Esophagus squamous epithelium (tissue), 5 donors: ENCODE measurements at regions not wholly inside any gene's neighbourhood (a gene's known extent, or its start where the extent isn't known, plus 50 kb on each side); places are given as distances from the start of the nearest gene placed in this dataset.
A peak's percentile ranks its signal among the peaks of the same experiment; 100 is the strongest.

Experiments used
- DNase-seq: peaks from one replicate; lab custom pipeline; 2025; lab: John Stamatoyannopoulos, UW
- H3K27ac ChIP-seq, 4 donors: fragments of 200-600 bp; sonication (generic); one replicate each; pipeline ENCODE4 v1.5.1; 2016 to 2019; ENCODE audit warnings: mild to moderate bottlenecking in 1 of 4
- H3K27me3 ChIP-seq, 4 donors: fragments of 200-600 bp; sonication (generic); 1 replicate in 3 of 4; 2 replicates in 1 of 4; pipeline versions ENCODE4 v1.5.1 to v1.6.0; 2017 to 2021; ENCODE audit warnings: antibody characterized with exemption in 1 of 4
- H3K36me3 ChIP-seq, 3 donors: fragments of 200-600 bp; sonication (generic); one replicate each; pipeline ENCODE4 v1.5.1; 2016 to 2019
- H3K4me1 ChIP-seq, 3 donors: fragments of 200-600 bp; sonication (generic); one replicate each; pipeline ENCODE4 v1.5.1; 2017 to 2019
- H3K4me3 ChIP-seq, 4 donors: fragments of 200-600 bp; sonication (generic); 1 replicate in 3 of 4; 2 replicates in 1 of 4; pipeline ENCODE4 v1.5.1; 2016 to 2019; ENCODE audit warnings: mild to moderate bottlenecking in 2 of 4, moderate library complexity in 1 of 4
- H3K9me3 ChIP-seq, 3 donors: fragments of 200-600 bp; sonication (generic); one replicate each; pipeline ENCODE4 v1.5.1; 2016 to 2019
- POLR2A ChIP-seq, 4 donors: fragments of 450-650 bp; IDR thresholded peaks; one replicate each; pipeline ENCODE4 v1.6.1; 2017; ENCODE audit warnings: antibody characterized with exemption in 4 of 4, mild to moderate bottlenecking in 4 of 4, moderate library complexity in 3 of 4
- WGBS, 2 donors: methylation state at CpG; one replicate each; pipeline ENCODE4 v1.1.5; 2018; 5-methylcytosine and 5-hydroxymethylcytosine counted together
- intact Hi-C: fragments of 100-400 bp; cut with DNase I; formaldehyde crosslinking; loops from one replicate; pipeline ENCODE4 v1.15.0; 2022
- TF ChIP-seq, protein P1 (sequence below), 6 experiments: fragments of 450-650 bp in 4 of 6; fragments of 200-600 bp in 2 of 6; sonication (generic) in 2 of 6; IDR thresholded peaks; one replicate each; pipeline ENCODE4 v1.5.1; 2016 to 2019; ENCODE audit warnings: antibody characterized with exemption in 6 of 6, mild to moderate bottlenecking in 4 of 6, moderate library complexity in 4 of 6
- donor health status: DM: yes; HTN: yes; CAD: no.

DNA sequence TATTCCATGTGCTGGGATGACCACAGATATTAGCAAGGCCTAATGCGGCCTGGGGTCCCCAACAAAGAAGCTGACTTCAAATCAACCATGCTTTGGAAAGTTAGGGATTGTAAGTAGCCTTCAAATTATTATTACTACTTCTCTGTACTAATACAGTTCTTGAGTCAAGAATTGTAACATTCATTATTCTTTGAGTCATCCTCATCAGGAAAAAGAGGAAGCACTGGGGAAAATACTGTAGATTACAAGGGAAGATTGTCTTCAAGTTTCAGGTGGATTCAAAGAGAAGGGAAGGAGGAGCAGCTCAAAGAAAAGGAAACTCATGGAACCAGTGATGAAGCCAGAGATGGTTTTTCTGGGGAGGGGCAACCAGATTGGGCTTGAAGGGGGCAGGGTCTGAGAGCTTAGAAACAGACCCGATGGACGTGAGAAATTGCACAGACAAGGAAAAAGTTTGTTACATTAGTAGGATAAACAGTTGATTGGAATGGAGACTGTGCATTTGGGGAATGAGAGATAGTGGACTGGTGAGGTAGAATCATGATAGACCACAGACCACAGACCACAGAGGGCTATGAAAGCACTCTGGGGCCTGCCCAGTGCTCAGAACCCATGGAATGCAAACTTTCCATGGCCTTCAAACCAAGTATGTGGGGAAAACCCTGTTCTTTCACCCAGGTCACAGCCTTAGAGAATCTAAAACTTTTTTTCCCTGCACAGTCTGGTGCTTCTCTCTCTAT lies 209.9 kb downstream of the ZNF365 start:
- peak overlapping the region in 2 of 4 donors; percentile 10 to 27 for H3K27ac ChIP-seq
- no peaks in the 10 kb centered on the region for H3K27me3 ChIP-seq
- no peaks in the 10 kb centered on the region for H3K36me3 ChIP-seq
- no peak for TF ChIP-seq POLR2A (IDR thresholded peaks at IDR 0.05)
- TF ChIP-seq, protein P1, sequence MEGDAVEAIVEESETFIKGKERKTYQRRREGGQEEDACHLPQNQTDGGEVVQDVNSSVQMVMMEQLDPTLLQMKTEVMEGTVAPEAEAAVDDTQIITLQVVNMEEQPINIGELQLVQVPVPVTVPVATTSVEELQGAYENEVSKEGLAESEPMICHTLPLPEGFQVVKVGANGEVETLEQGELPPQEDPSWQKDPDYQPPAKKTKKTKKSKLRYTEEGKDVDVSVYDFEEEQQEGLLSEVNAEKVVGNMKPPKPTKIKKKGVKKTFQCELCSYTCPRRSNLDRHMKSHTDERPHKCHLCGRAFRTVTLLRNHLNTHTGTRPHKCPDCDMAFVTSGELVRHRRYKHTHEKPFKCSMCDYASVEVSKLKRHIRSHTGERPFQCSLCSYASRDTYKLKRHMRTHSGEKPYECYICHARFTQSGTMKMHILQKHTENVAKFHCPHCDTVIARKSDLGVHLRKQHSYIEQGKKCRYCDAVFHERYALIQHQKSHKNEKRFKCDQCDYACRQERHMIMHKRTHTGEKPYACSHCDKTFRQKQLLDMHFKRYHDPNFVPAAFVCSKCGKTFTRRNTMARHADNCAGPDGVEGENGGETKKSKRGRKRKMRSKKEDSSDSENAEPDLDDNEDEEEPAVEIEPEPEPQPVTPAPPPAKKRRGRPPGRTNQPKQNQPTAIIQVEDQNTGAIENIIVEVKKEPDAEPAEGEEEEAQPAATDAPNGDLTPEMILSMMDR (IDR thresholded peaks at IDR 0.05): no peak
- peaks cover 0 to 20% (median 9%) of the 10 kb centered on the region in 3 donors for H3K4me1 ChIP-seq
- intact Hi-C loops: no loop called here
- DNase-seq: no peak
- 61 to 74% methylated on average over 3 of the region's 3 CpGs for WGBS, 2 donors
- H3K9me3 ChIP-seq: no peaks in the 10 kb centered on the region
- H3K4me3 ChIP-seq: no peak overlapping the region

DNA sequence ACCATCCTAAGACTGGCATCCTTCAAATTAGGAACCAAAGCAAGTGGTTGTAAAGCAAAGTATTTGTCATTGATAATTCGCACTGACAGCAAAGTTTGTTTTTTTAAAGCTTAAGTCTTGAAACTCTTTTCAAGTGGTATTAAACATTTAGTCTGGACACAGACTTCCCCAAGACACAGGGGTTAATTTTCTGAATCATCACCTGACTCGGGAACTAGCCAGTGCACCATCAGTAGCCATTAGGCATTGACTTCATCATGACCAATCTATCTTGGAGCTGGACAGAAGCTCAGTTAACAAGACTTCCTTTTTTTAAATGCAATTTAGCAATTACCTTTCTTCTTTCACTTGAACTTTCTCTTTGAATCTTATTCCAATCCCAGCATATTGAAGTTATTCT lies 210.6 kb downstream of the ZNF365 start:
- TF ChIP-seq POLR2A (IDR thresholded peaks at IDR 0.05): no peak
- TF ChIP-seq, protein P1 (IDR thresholded peaks at IDR 0.05): no peak
- Histone ChIP-seq H3K27ac (peak overlapping the region in 1 of 4 donors; percentile 26), H3K9me3 (no peaks in the 10 kb centered on the region), H3K4me3 (no peak overlapping the region), H3K36me3 (no peaks in the 10 kb centered on the region), H3K27me3 (no peaks in the 10 kb centered on the region), H3K4me1 (peaks cover 0 to 20% (median 9%) of the 10 kb centered on the region in 3 donors)
- intact Hi-C loops: no loop called here
- DNase-seq: no peak
- WGBS, 2 donors: 53 to 66% methylated on average over 2 of the region's 2 CpGs

DNA sequence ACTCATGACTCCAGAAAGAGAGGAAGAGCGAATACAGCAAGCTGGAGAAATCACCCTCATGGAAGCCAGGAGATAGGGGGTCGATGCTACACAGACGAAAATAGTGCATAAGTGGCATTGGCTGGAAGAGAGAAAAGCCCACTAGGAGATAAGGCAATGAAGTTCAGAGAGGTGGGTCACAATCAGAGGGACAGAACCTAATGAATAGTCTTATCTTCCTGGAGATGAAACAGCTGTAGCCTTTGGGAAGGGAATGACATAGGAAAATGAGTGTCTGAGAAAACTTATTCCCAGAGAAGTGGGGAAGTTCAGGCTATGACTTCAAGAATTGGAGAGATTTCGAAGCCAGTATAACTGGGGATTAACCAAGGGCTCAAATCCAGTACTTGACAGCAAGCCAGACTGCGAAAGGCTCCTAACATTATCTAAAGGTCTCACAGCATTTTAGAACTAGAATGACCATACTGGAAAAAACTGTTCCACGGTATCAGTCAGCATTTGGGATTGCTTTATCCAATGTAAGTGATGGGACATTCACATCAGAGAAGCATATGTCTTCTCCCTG lies 211.1 kb downstream of the ZNF365 start:
- DNase-seq: no peak
- peak overlapping the region in 2 of 4 donors; percentile 26 to 48 for H3K27ac ChIP-seq
- no peaks in the 10 kb centered on the region for H3K27me3 ChIP-seq
- peaks cover 0 to 20% (median 9%) of the 10 kb centered on the region in 3 donors for H3K4me1 ChIP-seq
- 55 to 73% methylated on average over 6 of the region's 6 CpGs for WGBS, 2 donors
- intact Hi-C loops: no loop called here
- TF ChIP-seq POLR2A (IDR thresholded peaks at IDR 0.05): no peak
- TF ChIP-seq, protein P1 (IDR thresholded peaks at IDR 0.05): no peak
- H3K4me3 ChIP-seq: no peak overlapping the region
- no peaks in the 10 kb centered on the region for H3K9me3 ChIP-seq
- H3K36me3 ChIP-seq: no peaks in the 10 kb centered on the region

DNA sequence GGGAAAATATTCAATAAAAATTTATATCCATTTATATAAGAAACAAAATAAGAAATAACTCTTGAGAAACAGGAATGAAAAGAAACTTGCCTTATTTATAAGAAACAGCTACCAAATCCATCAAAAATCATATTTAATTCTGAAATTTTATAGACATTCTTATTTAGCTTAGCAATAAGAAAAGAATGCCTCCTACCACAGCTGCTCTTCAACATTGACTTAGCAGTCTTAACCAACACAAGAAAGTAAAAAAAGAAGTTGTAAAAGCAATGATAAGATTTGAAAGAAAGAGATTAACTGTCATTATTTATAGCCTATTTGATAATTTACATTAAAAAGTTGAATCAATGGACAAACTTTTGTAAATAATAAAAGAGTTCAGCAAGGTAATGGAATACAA lies 212.8 kb downstream of the ZNF365 start:
- TF ChIP-seq POLR2A (IDR thresholded peaks at IDR 0.05): no peak
- TF ChIP-seq, protein P1 (IDR thresholded peaks at IDR 0.05): no peak
- no peaks in the 10 kb centered on the region for H3K9me3 ChIP-seq
- H3K4me1 ChIP-seq: peaks cover 0 to 20% (median 9%) of the 10 kb centered on the region in 3 donors
- H3K36me3 ChIP-seq: no peaks in the 10 kb centered on the region
- intact Hi-C loops: no loop called here
- no peak overlapping the region for H3K4me3 ChIP-seq
- H3K27me3 ChIP-seq: no peaks in the 10 kb centered on the region
- no peak overlapping the region for H3K27ac ChIP-seq
- no peak for DNase-seq

DNA sequence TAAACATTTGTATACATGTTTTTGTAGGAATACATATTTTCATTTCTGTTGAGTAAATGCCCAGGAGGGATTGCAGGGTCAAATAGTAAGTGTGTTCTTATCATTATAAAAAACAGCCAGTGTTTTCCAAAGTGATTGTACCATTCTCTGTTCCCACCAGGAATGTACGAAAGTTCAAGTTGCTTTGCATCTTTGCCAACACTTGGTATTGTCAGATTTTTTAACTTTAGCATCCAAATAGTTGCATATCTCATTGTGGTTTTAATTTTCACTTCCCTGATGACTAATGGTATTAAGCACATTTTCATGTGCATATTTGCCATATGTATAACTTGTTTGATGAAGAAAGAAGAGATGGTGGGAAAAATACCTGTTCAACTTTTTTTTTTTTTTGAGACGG lies 213.9 kb downstream of the ZNF365 start:
- Histone ChIP-seq H3K4me1 (peaks cover 0 to 13% (median 4%) of the 10 kb centered on the region in 3 donors), H3K4me3 (no peak overlapping the region), H3K36me3 (no peaks in the 10 kb centered on the region), H3K27me3 (no peaks in the 10 kb centered on the region), H3K27ac (no peak overlapping the region), H3K9me3 (no peaks in the 10 kb centered on the region)
- no peak for DNase-seq
- WGBS, 2 donors: 94 to 96% methylated on average over 2 of the region's 2 CpGs
- TF ChIP-seq, protein P1 (IDR thresholded peaks at IDR 0.05): no peak
- TF ChIP-seq POLR2A (IDR thresholded peaks at IDR 0.05): no peak
- intact Hi-C loops: no loop called here
